ENCODE measurements at regions not wholly inside any gene's neighbourhood (a gene's known extent, or its start where the extent isn't known, plus 50 kb on each side); places are given as distances from the start of the nearest gene placed in this dataset.

- Histone ChIP-seq H3K27ac (ENCODE audit: extremely low read length, insufficient read depth, low read length) (no peak overlapping the region), H3K79me2 (ENCODE audit: insufficient read depth, low read length) (no peaks in the 10 kb centered on the region), H3K4me2 (ENCODE audit: low read depth, low read length) (no peak overlapping the region), H3K9me3 (ENCODE audit: low read length) (peaks cover 63% of the 10 kb centered on the region), H3K36me3 (replicated peaks in 1 of 2; ENCODE audit: control insufficient read depth in 1 of 2, insufficient read depth in 2 of 2, low read length in 2 of 2) (no peaks in the 10 kb centered on the region), H2AFZ (ENCODE audit: low read length) (no peak overlapping the region), H3K9ac (ENCODE audit: insufficient read depth, low read depth, low read length) (no peak overlapping the region), H3K27me3 (ENCODE audit: control insufficient read depth in 1 of 2, insufficient read depth in 2 of 2, low read length in 2 of 2) (no peaks in the 10 kb centered on the region), H3K4me1 (ENCODE audit: insufficient read depth, low read length) (no peaks in the 10 kb centered on the region), H4K20me1 (ENCODE audit: insufficient read depth, low read length) (no peaks in the 10 kb centered on the region), H3K4me3 (replicated peaks in 1 of 3; ENCODE audit: insufficient read depth in 1 of 3, low read depth in 2 of 3, low read length in 3 of 3) (no peak overlapping the region)
- intact Hi-C loops (cut with micrococcal nuclease; ENCODE audit: unreplicated experiment), result no loop called here
- CTCF ChIA-PET (ENCODE audit: low intra/inter-chr PET ratio, low total read pairs), result no interaction called here
- TF ChIP-seq ZNF841 (CRISPR knock-in tag; IDR thresholded peaks at IDR 0.05; ENCODE audit: borderline replicate concordance), result no peak
- no peak for TF ChIP-seq KMT2A (CRISPR knock-in tag; IDR thresholded peaks at IDR 0.05)
- no peak for TF ChIP-seq TEF (CRISPR knock-in tag; IDR thresholded peaks at IDR 0.05)
- TF ChIP-seq ONECUT2 (CRISPR knock-in tag; IDR thresholded peaks at IDR 0.05), result no peak
- TF ChIP-seq TFDP2 (CRISPR knock-in tag; IDR thresholded peaks at IDR 0.05), result no peak
- no peak for TF ChIP-seq SNAPC2 (CRISPR knock-in tag; IDR thresholded peaks at IDR 0.05)
- TF ChIP-seq ESRRA (CRISPR knock-in tag; IDR thresholded peaks at IDR 0.05; ENCODE audit: low read depth), result no peak
- no peak for TF ChIP-seq ARHGAP35 (CRISPR knock-in tag; IDR thresholded peaks at IDR 0.05; ENCODE audit: borderline replicate concordance)
- no peak for TF ChIP-seq USF2 (IDR thresholded peaks at IDR 0.05; ENCODE audit: low read depth, low read length)
- TF ChIP-seq USF2 (CRISPR knock-in tag; IDR thresholded peaks at IDR 0.05; ENCODE audit: borderline replicate concordance), result no peak
- no peak for TF ChIP-seq ZNF574 (CRISPR knock-in tag; IDR thresholded peaks at IDR 0.05)
- no peak for TF ChIP-seq MAX (IDR thresholded peaks at IDR 0.05)
- no peak for TF ChIP-seq ZNF383 (CRISPR knock-in tag; IDR thresholded peaks at IDR 0.05; ENCODE audit: borderline replicate concordance)
- no peak for TF ChIP-seq SATB2 (CRISPR knock-in tag; IDR thresholded peaks at IDR 0.05)
- no peak for TF ChIP-seq KDM1A (CRISPR knock-in tag; IDR thresholded peaks at IDR 0.05)
- no peak for TF ChIP-seq HDAC1 (CRISPR knock-in tag; IDR thresholded peaks at IDR 0.05)
- TF ChIP-seq SALL1 (CRISPR knock-in tag; IDR thresholded peaks at IDR 0.05), result no peak
- WGBS (ENCODE audit: low lambda C conversion rate), result 0% methylated on average over 2 of the region's 2 CpGs
- DNase-seq (ENCODE audit: low spot score), result no peak
- POLR2A ChIA-PET, result no interaction called here
- no TSS peak for BruUV-seq (replicated peaks)
- in situ Hi-C loops (cut with HindIII; ENCODE audit: extremely low pct_ligation_motif_present, low pct_unique_long_range_greater_than_20kb), result no loop called here
- no peak for FAIRE-seq
- no peak for ATAC-seq
Observed at GRCh38 chr13:64371461-64371860, 2858.7 kb downstream of the PCDH9 start.
